NCI-H748 (cell line): ENCODE measurements at regions not wholly inside any gene's neighbourhood (a gene's known extent, or its start where the extent isn't known, plus 50 kb on each side); places are given as distances from the start of the nearest gene placed in this dataset.

ENCODE experiments used
- DNase-seq: peaks from one replicate; lab custom pipeline; 2025; ENCODE audit not compliant: unreplicated experiment; lab: John Stamatoyannopoulos, UW

DNA sequence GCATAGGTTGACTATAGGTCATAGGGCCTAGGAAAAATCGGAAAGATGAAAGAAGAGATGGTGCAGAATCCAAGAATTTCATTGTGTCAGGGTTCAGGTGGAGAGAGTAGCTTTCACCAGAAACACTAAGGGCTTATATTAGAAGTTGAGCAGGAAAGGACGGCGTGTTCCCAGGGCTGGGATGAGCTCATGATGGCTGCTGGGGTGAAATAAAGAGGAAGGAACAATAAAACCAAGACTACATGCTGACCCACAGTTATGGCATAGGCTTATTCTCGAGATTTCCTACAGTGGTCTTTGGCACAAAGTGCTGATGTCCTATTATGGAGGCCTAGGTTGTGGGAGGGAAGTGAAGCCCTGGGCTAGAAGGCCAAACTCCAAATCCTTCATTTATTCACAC is 195.8 kb downstream of the PTEN start:
- DNase-seq: no peak

DNA sequence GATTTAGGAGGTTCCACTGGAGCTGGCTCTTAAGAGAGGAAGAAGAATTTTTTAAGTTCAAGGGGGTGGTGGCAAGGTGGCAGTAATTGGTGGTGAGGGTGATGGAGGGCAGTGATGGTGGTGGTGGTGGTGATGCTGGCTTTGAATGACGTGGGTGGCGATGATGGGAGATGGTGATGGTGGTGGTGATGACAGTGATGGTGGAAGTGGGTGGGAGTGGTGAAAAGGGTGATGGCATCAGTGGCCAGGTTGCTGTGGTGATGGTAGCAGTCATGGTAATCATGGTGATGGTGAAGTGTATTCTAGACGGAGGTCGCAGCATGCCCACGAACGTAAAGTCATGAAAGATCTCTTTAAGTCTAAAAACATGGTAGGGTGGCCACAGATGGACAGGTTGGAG is 197.3 kb downstream of the PTEN start:
- DNase-seq: no peak

DNA sequence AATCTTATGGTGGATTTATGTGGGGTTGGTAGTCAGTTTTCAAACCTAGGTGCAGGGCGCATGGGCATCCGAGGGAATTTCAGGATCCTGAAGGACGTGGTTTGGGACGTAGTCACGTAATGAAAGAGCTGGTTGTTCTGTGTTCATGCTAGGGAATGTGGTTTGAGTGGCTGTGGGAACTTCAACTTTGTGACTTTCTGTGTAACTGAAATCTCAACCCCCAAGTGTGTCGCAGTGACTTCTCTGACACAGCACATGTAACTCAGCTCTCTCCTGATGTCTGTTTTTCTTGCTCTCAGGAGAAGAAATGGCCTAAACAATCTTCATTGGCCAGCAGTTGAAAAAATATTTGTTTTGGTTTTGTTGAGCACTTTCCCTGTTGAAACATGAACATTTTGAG is 199.0 kb downstream of the PTEN start:
- DNase-seq: no peak

DNA sequence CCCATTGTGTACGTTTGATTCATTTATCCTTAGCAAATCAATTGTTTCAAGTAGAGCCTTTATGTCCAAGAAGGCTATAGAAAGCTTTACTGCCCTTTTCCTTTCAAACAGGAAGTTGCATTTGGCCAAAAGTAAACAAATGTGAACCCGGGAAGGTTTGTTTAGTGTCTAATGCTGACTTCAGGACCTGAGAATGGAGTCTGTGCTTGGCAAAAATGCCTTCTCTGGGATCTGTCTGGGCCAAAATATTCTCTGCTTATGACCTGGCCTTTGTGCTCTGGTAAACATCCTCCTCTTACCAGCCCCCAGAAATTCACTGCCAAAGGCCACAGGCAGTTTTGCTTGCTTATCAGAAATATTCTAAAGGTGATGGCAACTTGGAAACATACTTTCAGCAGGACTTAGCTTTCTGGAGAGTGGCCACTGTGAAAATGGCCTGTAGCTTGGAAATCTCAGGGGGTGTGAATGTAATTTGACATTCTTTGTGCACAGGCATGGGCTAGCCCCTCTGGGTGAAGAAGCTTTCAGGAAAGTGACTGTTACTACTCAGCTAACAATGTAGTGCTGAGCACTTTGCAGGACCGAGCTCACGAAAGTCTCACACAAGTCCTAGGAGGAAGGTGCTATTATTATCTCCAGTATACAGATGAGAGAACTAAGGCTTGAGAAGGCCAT is 199.5 kb downstream of the PTEN start:
- DNase-seq: peak; percentile 22

DNA sequence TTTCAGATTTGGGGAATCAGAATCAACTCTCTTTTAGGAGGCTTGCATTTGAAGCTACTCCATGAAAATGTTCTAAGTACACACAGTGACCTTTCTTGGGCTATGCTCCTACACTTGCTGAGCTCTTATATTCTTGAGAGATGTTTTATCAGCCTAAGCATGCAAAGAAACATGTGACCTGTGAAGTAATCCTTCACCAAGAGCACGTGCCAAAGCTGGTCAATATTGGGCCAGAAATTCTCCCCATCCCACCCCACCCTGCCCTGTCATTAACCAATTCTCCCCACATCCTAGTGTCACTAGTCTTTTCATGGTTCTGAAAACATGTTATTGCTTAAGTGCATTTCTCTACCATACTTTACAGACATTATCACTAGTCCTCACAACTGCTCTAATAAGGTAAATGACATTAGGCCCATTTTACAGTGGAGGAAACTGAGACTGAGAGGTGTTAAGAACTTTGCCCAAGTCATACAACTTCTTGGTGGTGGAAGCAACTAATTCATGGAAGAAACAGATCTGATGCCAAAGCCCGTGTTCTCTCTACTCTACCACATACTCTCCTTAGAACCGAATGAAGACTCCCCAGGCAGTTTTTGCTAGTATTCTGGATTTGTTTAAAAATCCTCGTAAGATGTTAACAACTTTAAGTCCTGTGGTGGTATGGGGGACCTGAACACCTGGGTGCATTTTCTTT is 200.6 kb downstream of the PTEN start:
- DNase-seq: no peak

DNA sequence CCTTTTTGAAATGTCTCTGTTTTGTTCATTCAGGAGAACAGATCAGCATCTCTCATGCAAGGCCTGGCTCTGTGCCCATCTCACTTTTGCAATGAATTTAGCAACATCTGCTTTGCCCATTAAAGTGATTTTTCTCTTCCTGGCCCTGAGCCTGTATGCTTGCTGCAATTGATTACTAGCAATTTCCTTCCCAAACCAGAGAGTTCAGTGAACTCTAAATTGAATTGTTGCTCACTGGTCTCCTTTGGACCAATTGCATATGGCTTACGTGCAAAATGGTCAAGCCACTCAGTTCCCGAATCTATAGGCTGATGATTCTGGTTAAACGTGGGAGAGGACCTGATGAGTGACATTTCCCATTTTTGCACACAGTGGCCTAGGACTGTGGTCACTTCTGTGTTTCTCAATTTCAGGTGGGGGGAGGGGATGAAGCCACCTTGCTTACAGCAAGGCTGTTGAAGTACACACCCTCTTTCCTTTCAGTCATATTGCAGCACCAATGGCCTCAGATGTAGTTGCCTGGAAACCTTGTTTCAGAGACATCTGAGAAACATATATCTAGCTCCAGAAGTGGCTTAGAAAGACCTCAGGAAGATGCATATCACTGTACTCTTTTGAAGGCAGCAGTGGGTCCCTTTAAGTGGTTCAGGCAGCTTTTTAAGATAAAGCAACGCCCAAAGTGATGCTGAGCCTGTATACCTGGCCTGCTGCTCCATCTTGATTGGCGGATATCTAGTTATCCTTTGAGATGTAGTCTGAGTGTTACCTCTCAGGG is 201.4 kb downstream of the PTEN start:
- no peak for DNase-seq

DNA sequence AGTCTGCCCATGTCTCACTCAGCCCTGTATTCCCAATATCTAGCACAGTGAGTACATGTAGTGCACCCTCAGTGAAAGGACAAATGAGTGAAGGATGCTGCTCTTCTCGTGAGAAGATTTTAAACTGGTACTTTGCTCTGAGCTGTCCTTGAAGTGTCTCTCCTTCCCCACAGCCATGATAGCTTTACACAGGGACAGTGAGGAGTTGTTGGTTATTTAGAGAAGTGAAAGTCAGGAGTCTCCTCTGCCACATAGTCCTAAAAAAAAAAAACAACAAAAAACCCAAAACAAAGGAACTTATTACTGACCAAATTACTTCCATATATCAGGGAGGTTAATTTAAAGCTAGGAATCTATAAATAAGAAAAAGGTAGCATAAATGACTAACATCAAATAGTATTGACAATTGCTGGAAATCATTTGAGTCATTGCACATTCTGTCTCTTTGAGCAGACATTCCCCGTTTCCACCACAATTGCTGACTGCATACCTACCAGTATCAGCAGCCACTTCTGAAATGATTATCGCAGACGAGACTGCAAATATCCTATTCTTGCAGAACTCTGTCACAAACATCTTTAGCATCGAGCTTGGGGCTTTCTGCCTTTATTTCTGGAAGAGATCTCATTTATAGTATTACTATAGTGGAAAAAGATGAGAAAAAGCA is 202.1 kb downstream of the PTEN start:
- DNase-seq: no peak

DNA sequence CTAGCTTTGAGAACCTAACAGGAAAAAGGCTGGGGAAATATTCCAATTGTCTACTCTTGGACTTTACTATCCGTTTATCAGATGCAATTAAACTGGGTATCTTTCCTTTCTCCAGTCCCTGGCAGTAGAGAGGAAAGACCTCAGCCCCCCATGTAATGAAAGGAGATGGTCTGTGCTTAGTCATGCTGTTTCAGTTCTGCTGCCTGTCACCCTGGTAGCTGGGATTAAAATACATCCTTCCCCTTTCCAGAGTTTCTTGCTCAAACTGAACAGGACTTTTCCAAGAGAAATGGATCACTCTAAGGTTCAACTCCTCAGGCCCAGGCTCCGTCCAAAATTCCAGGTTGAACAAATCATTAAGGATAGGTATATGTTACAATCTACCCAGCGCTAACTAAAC is 202.9 kb downstream of the PTEN start:
- DNase-seq: no peak

DNA sequence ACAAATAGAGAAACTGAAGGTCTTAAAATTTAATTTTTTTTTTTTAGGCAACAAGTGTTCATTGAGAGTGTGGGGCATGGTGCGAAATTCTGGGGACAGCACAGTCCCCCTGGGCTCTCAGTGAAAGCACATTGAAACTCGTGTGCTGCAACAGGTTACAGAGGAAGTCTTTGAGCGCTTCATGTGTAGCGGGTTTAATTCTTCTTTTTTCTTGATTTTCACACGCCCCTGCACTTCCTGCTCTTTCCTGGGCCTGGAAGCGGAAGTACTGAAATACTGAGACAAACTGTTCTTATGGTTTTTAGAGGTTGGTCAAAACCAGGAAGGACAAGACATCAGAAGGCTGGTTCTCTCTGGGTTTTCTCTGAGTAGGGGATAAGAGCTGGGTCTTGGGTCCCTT is 203.5 kb downstream of the PTEN start:
- no peak for DNase-seq

DNA sequence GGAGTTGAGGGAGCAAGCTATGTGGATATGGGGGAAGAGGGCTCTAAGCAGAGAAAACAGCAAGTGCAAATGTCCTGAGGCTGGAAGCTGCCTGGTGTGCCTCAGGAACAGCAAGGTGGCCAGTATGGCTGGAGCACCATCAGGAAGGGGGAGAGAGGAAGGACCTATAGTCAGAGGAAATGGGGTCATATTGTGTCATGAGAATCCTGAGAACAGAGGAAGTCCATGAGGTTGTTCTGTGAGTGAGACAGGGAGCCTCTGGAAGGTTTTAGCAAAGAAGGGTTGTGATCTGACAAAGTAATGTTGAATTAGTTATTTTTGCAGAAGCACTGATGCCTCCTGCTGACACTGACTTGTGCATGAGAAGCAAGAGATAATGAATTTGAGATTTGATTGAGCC is 204.3 kb downstream of the PTEN start:
- DNase-seq: no peak

DNA sequence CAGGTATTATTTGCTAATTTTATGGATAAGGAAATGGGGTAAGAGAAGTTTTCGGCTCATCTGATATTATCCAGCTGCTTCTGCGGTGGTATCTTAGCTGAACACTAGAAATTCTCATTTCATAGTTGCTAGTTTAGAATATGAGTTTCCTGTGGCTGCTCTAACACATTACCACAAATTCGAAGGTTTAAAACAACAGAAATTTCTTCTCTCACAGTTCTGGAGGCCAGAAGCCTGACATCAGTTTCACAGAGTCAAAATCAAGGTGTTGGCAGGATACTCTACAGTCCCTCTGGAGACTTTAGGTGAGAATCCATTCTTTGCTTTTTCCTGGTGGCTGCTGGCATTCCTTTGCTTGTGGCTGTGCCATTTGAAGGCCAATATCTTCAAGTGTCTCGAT is 205.9 kb downstream of the PTEN start:
- DNase-seq: no peak

DNA sequence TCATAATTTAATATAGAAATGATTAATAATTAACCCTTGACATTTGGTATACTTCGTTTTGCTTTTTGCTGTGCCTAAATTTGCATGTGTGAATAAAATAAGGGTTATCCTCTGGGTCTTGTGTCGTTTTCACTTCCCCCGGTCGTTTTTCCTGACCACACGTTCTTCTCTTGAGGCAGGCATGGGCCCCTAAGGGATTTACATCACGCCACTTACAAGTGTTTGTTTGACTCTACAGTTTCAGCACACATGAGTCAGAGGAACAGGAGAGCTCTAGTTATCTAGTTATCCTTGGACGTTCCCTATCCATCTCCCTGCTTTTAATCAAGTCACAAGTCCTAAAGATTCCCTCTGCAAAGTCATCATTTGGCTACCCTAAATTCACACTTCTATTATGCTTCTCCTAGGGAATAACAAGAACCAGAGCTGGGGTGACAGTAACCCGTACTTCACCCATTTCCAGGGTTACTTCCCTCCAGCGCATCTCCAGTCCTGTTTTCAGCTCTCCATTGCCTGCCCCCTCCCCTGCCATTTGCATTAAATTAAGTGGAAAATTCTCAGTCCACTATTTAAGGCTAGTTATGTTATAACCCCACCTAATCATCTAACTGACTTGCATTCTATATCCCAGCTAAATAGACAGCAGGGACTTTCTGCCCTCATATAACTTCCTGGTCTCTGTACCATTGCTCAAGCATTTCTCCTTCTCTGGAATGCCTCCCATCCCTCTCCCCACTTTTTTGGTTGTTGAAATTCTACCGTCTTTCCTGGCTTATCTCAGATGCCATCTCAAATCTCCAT is 206.9 kb downstream of the PTEN start:
- DNase-seq: no peak

DNA sequence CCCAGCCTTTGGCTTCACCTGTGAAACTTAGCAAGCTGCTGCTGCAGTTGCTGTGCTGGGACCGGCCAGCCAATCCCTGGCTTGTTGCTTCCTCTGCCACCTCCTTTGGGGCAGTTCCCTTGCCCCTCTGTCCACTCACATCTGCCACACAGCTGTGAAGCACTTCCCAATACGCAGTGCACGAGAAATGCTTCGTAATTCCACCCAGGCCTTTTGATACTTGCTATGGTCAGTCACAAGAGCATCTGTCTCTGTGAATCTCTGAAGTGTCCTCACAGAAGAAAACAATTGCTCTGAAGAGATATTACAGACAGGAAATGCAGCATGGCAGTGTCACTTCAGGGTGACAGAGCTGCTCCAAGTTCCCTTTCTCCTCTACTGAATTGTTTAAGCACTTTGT is 208.5 kb downstream of the PTEN start:
- no peak for DNase-seq

DNA sequence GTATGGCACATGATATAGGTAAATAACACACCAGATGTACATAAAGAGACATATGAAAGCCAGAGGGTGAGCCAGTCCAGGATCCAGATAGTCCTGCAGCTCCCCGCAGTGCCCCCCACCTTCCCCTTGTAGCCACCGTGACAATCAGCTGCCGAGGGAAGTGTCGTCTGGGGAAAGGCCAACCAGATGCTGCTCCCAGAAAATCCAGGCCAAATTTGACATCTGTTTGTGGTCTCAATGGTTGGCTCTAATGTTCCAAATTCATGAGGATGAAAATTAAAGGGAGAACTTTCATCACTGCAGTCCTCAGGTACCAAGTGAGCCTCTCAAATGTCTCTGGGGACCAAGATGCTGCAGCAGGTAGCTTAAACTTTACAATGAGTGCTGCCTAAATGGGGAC is 210.3 kb downstream of the PTEN start:
- DNase-seq: no peak

DNA sequence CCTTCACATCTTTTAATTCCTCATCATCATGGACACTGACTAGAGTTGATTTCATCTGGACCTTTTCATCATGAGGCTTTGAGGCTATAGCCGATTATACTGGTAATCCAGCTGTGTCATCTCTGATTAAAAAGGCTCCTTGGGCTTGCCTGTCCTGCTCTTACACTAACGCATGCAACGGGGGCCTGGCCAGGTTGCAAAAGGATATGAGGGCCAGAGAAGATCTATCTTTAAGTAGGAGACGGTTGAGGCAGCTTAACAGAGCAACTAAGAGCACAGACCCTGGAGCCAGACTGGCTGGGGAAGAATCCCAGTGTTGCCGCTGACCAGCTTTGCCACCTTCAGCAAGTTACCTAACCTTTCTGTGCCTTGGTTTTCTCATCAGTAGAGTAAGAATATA is 211.5 kb downstream of the PTEN start:
- no peak for DNase-seq

DNA sequence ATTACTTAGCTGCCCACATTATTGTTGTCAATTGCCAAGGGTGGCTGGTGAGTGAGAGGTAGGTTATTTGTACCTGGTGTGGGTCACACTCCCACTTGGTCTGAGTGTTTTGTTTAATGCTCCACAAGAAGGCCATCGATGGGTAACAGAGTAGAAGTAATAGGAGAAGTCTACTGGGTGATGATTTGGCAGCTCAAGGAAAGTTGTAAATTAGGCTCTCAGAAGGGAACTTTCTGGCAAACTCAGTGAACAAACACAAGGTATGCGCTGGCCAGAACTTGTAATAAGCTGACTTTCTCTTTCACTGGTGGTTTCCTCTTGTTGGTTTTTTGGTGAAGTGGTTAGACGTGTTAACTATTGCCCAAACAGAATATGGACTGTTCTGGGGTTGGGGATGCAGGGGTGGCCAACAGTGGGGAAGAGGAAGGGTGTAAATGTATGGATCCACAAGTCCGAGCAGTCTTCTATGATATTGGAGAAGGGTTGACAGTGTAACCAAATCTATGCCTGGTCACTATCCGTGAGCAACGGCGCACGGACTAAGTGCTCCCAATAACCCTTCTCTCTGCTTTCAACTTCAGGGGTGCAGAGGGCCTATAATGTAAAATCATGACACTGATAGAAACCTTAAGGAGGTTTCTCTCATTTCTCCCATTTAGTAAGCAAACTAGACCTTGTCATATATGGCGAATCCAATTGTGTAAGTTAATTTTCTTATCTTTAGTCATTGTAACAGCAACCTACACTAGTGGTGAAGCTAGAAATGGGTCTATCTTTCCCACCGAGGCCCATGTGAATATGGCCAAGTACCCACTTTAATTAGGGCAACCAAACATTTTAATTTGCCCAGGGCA is 212.8 kb downstream of the PTEN start:
- DNase-seq: no peak

DNA sequence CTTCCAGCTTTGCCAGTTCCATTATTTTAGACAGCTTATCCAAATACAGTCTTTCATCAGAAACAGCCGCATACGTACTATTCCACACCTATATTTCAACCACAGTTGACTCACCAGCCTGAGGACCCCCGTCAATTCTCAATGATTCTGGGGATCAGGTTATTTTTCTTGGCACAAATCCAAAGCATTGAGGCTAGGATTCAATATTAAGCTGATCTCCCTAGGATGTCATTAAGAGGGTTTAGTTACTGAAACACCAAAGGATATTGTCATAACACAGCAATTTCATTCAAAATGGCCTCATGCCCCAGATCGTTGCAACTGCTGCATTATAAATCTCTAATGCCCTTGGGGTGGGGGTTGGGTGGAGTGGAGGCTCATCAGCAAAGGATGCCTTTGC is 214.6 kb downstream of the PTEN start:
- DNase-seq: no peak

DNA sequence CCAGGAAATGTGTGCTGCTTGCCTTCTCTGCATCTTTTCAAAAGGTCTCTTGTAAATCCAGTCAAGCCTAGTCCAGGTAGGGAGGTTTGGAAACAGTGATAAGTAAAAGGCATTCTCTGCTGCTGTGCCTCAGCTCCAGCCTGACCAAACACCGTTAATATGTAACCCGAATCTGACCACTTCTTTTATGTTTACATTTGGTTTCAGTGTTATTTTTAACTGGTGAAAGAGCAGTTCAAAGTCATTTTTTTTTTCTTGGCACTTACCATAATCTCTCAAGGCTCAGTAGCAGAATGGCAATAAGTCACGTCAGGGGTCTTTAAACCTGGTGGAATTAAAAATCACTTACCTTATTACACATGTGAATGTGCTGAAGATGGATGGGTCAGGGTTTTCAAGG is 216.8 kb downstream of the PTEN start:
- DNase-seq: no peak

DNA sequence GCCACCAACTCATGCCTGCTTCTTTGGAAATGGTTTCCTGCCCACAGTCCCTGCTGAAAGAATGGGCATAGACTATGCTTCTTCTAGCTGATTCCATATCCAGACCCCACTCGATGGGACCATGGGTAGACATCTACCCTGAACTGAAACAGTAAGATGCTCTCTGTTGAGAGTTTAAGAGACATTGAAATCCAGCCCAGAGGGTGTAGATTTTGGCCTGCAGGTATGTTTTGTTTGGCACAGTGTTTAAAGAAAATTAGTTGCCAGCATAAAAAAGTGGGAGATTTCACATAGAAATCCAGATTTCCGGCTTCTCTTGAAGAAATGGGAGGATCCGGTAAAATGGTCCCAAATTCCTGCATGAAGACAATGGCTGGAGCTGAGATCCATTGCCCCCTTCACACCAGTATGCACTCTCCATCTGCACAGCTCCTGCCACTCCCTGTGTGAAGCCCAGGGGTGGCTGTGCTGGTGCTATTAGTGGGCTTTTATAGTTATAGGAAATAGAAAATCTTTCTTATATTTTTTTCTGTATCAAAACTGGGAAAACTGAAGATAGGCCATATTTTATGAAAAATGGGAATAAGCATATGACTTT is 218.1 kb downstream of the PTEN start:
- DNase-seq: no peak

DNA sequence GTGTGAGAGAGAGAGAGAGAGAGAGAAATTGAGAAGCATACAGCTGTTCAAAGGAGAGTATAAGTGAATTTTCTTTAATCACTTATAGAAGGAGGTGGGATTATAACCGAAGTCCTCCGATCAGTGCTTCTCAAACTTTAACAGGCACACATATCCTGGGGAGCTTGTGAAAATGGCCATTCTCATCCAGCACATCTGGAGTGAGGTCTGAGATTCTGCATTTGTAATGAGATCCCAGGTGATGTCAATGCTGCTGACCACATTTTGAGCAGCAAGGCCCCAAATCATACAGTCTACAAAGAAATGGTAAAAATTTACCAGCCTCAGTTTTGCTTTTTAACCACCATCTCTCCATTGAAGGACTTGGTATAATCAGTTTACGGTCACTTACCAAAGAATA is 219.0 kb downstream of the PTEN start:
- no peak for DNase-seq
